ENCODE measurements at regions not wholly inside any gene's neighbourhood (a gene's known extent, or its start where the extent isn't known, plus 50 kb on each side); places are given as distances from the start of the nearest gene placed in this dataset.

GRCh38 chr11:19436932-19437331 lies 196.2 kb upstream of the E2F8 start:
- DNase-seq (no peak), ATAC-seq (ENCODE audit: low read depth) (no peak)
- no peak for TF ChIP-seq MAZ (IDR thresholded peaks at IDR 0.05; ENCODE audit: borderline replicate concordance, low read depth, low read length)
- no peak for TF ChIP-seq USF2 (IDR thresholded peaks at IDR 0.05; ENCODE audit: low read depth, low read length)
- TF ChIP-seq POLR2A (IDR thresholded peaks at IDR 0.05; ENCODE audit: low read depth, low read length), result no peak
- TF ChIP-seq RFX5 (IDR thresholded peaks at IDR 0.05; ENCODE audit: low read depth, low read length), result no peak
- TF ChIP-seq CEBPB (IDR thresholded peaks at IDR 0.05; ENCODE audit: low read depth, low read length), result no peak
- TF ChIP-seq FOS (IDR thresholded peaks at IDR 0.05; ENCODE audit: low read depth, low read length), result no peak
- no peak for TF ChIP-seq RAD21 (IDR thresholded peaks at IDR 0.05; ENCODE audit: low read length)
- TF ChIP-seq RCOR1 (IDR thresholded peaks at IDR 0.05; ENCODE audit: insufficient replicate concordance, low read length), result no peak
- no peak for TF ChIP-seq CTCF (conservative IDR thresholded peaks at IDR 0.05; ENCODE audit: low read depth, low read length)
- no peak for TF ChIP-seq ELK1 (IDR thresholded peaks at IDR 0.05; ENCODE audit: borderline replicate concordance, low read depth, low read length)
- no peak for TF ChIP-seq BHLHE40 (IDR thresholded peaks at IDR 0.05; ENCODE audit: low read depth, low read length)
- no peak for TF ChIP-seq MAFK (IDR thresholded peaks at IDR 0.05; ENCODE audit: low read depth, low read length)
- ChIA-PET CTCF (interaction anchor here (0.6 to 1.2 kb wide), 2 partner anchors 21 to 177 kb away, joined by 3 read pairs; no protein-coding TSS in a partner anchor), POLR2A (ENCODE audit: unreplicated experiment) (no interaction called here)
- Histone ChIP-seq H2BK5ac (ENCODE audit: low read depth, low read length, poor library complexity, severe bottlenecking) (no peak overlapping the region), H3K9me3 (ENCODE audit: control insufficient read depth, insufficient read depth, low read length) (no peaks in the 10 kb centered on the region), H2BK120ac (ENCODE audit: low read depth, low read length) (no peak overlapping the region), H3K23ac (ENCODE audit: low read depth, low read length) (no peak overlapping the region), H3K9ac (ENCODE audit: low read depth, low read length) (no peak overlapping the region), H2BK15ac (ENCODE audit: low read depth, low read length) (no peak overlapping the region; the same call in 2 of the 3 replicates), H3K56ac (ENCODE audit: extremely low read depth, insufficient read depth, low read length) (no peak overlapping the region), H3K4me1 (ENCODE audit: control insufficient read depth, insufficient read depth, low read length) (peaks cover 16% of the 10 kb centered on the region), H3K18ac (ENCODE audit: low read depth, low read length) (peak overlapping the region; percentile 42; the same call in 1 of the 2 replicates), H2AK5ac (ENCODE audit: low read depth, low read length) (no peak overlapping the region), H4K5ac (ENCODE audit: low read depth, low read length) (no peak overlapping the region), H3K27me3 (ENCODE audit: control insufficient read depth, insufficient read depth, low read length) (no peaks in the 10 kb centered on the region), H4K8ac (ENCODE audit: low read depth in 2 of 2, low read length in 2 of 2) (no peak overlapping the region; a peak in 1 of 4 replicates), H3K79me1 (ENCODE audit: low read depth in 1 of 2, low read length in 2 of 2) (no peaks in the 10 kb centered on the region), H3K14ac (replicated peaks; ENCODE audit: low read depth, low read length) (no peak overlapping the region), H3K4me2 (ENCODE audit: low read depth, low read length) (no peak overlapping the region), H3K36me3 (ENCODE audit: control insufficient read depth, insufficient read depth, low read length) (no peaks in the 10 kb centered on the region), H4K91ac (ENCODE audit: insufficient read depth, low read depth, low read length) (no peak overlapping the region), H2AFZ (replicated peaks; ENCODE audit: low read length, poor library complexity) (no peak overlapping the region), H4K20me1 (ENCODE audit: insufficient read depth, low read length) (no peaks in the 10 kb centered on the region), H2BK20ac (ENCODE audit: low read depth, low read length) (peak overlapping the region; percentile 27; the same call in 1 of the 2 replicates), H2AK9ac (replicated peaks; ENCODE audit: low read depth, low read length, poor library complexity) (no peak overlapping the region), H3K4ac (ENCODE audit: low read depth, low read length) (no peak overlapping the region), H3K9me1 (ENCODE audit: insufficient read depth, low read length) (peaks cover 9% of the 10 kb centered on the region), H3K4me3 (ENCODE audit: insufficient read depth, low read depth, low read length) (no peak overlapping the region), H3K27ac (ENCODE audit: insufficient read depth, low read length) (no peak overlapping the region)
- no TSS peak for BruUV-seq (replicated peaks)
- dilution Hi-C loops (cut with HindIII; ENCODE audit: low sequenced_read_pairs, unreplicated experiment), result no loop called here
- intact Hi-C loops (cut with micrococcal nuclease), result loop anchor here (5.0 kb wide), 1 partner anchor 90 kb away; no protein-coding TSS in a partner anchor
- in situ Hi-C loops (cut with MboI; ENCODE audit: low sequenced_read_pairs), result no loop called here
